ENCODE measurements at regions not wholly inside any gene's neighbourhood (a gene's known extent, or its start where the extent isn't known, plus 50 kb on each side); places are given as distances from the start of the nearest gene placed in this dataset.

DNA sequence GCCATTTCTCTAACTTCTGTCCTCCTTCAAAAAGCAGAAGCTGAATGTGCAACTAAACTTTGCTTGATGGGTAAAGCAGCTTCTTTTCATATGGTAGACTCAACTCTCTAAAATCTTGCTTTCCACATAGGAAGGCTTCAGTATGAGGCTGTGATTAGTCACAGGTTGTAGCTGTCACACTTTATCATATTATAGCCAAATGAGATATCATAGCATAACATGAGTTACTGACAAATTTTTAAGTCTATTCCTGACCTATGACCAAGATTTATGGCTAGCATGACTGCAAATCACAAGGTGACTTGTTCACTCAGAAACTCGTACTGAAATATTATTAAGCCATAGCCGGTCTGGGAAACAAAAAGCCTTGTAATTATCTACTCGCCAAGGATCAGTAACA is 998.6 kb downstream of the RPA4 start:
- no peaks in the 10 kb centered on the region for H4K20me1 ChIP-seq (ENCODE audit: insufficient read depth)
- TF ChIP-seq CBX3 (IDR thresholded peaks at IDR 0.05; ENCODE audit: low read depth) = no peak
- no peak for TF ChIP-seq JUND (IDR thresholded peaks at IDR 0.05)
- TF ChIP-seq, protein P1, sequence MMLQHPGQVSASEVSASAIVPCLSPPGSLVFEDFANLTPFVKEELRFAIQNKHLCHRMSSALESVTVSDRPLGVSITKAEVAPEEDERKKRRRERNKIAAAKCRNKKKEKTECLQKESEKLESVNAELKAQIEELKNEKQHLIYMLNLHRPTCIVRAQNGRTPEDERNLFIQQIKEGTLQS (IDR thresholded peaks at IDR 0.05) = no peak
- TF ChIP-seq FOSL1 (IDR thresholded peaks at IDR 0.05; ENCODE audit: low read depth) = no peak
- no peak for TF ChIP-seq TCF7L2 (IDR thresholded peaks at IDR 0.05; ENCODE audit: borderline replicate concordance, extremely low read depth, insufficient read depth, insufficient read length)
- TF ChIP-seq ZNF274 (IDR thresholded peaks at IDR 0.05; ENCODE audit: low read depth, low read length) = no peak
- TF ChIP-seq EGR1 (IDR thresholded peaks at IDR 0.05; ENCODE audit: low read depth) = no peak
- TF ChIP-seq ELF1 (IDR thresholded peaks at IDR 0.05; ENCODE audit: borderline replicate concordance, low read depth) = no peak
- no peak for TF ChIP-seq CTCF (IDR thresholded peaks at IDR 0.05 in 2 of 3, conservative IDR thresholded peaks at IDR 0.05 in 1 of 3; ENCODE audit: borderline replicate concordance in 1 of 3, insufficient read depth in 1 of 3, low read depth in 2 of 3, low read length in 2 of 3)
- no peak for TF ChIP-seq POLR2AphosphoS5 (IDR thresholded peaks at IDR 0.05; ENCODE audit: low read depth, low read length)
- H3K4me1 ChIP-seq (ENCODE audit: control insufficient read depth in 1 of 2, insufficient read depth in 2 of 2, low read length in 2 of 2) = no peaks in the 10 kb centered on the region
- no peak overlapping the region for H3K4me3 ChIP-seq (replicated peaks in 1 of 2; ENCODE audit: low read depth in 1 of 2, low read length in 2 of 2)
- H3K79me2 ChIP-seq (ENCODE audit: insufficient read depth, low read length) = no peaks in the 10 kb centered on the region
- no peak for ATAC-seq
- H3K36me3 ChIP-seq (ENCODE audit: control insufficient read depth in 1 of 2, insufficient read depth in 2 of 2, low read length in 2 of 2) = no peaks in the 10 kb centered on the region
- H3K9ac ChIP-seq (ENCODE audit: low read length) = no peak overlapping the region
- CTCF ChIA-PET = no interaction called here
- no peaks in the 10 kb centered on the region for H3K27me3 ChIP-seq (ENCODE audit: insufficient read depth, low read length)
- no peak for DNase-seq (ENCODE audit: low read depth, low spot score)
- H3K27ac ChIP-seq (ENCODE audit: low read depth, low read length) = no peak overlapping the region
- intact Hi-C loops (cut with micrococcal nuclease) = no loop called here
- H3K9me3 ChIP-seq (ENCODE audit: control insufficient read depth in 1 of 2, insufficient read depth in 1 of 2, low read depth in 1 of 2, low read length in 2 of 2) = no peaks in the 10 kb centered on the region
- BruUV-seq (replicated peaks) = no TSS peak
- H3K9me2 ChIP-seq (ENCODE audit: insufficient read depth) = no peaks in the 10 kb centered on the region
- no peak overlapping the region for H3K4me2 ChIP-seq (ENCODE audit: low read length)
- RAD21 ChIA-PET (ENCODE audit: low non-redundant PET in 1 of 2, low total read pairs in 2 of 2, uncharacterized antibody in 2 of 2, unreplicated experiment in 2 of 2) = no interaction called here
- no peak overlapping the region for H2AFZ ChIP-seq (ENCODE audit: low read depth, low read length, poor library complexity, severe bottlenecking)
- POLR2A ChIA-PET = no interaction called here

All from HCT116 (cell line).